ENCODE measurements at regions not wholly inside any gene's neighbourhood (a gene's known extent, or its start where the extent isn't known, plus 50 kb on each side); places are given as distances from the start of the nearest gene placed in this dataset.
A peak's percentile ranks its signal among the peaks of the same experiment; 100 is the strongest.

DNA sequence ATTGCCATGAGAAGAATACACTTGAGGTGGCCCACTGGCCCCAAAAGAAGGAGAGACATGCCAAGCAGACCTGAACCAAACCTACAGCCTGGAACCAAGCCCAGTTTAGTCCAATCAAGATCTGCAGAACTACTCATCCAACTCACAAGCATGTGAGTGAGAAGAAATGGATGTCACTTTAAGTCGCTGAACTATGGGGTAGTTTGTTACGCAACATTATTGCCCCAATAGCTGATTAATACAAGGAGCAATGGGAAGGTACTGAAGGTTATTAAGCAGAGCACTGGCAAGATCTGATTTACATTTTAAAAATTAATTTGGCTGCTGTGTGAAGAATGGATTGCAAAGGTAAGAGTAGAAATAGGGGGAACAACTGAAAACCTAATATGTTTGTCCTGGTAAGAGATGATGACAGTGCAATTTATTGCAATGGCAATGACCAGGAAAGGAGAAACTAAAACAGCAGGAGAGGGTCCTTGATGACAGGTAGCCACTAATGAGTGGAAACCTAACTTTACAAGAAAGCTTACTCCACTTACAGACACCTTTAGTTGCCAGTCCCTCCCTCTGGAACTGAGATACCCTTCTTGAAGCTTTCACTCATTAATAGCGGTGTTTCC lies 132.9 kb upstream of the GRIA1 start:
- H3K27ac ChIP-seq (ENCODE audit: extremely low read length, insufficient read depth, low read length), result no peak overlapping the region
- no peaks in the 10 kb centered on the region for H3K36me3 ChIP-seq (replicated peaks in 1 of 2; ENCODE audit: control insufficient read depth in 1 of 2, insufficient read depth in 2 of 2, low read length in 2 of 2)
- no peaks in the 10 kb centered on the region for H3K4me1 ChIP-seq (ENCODE audit: insufficient read depth, low read length)
- H3K9ac ChIP-seq (ENCODE audit: insufficient read depth, low read depth, low read length), result no peak overlapping the region
- DNase-seq (ENCODE audit: low spot score), result no peak
- intact Hi-C loops (cut with micrococcal nuclease; ENCODE audit: unreplicated experiment), result no loop called here
- in situ Hi-C loops (cut with HindIII; ENCODE audit: extremely low pct_ligation_motif_present, low pct_unique_long_range_greater_than_20kb), result no loop called here
- H3K27me3 ChIP-seq (ENCODE audit: control insufficient read depth in 1 of 2, insufficient read depth in 2 of 2, low read length in 2 of 2), result no peaks in the 10 kb centered on the region; a peak in 1 of 5 replicates
- no peak overlapping the region for H3K4me2 ChIP-seq (ENCODE audit: low read depth, low read length)
- POLR2A ChIA-PET, result no interaction called here
- BruUV-seq (replicated peaks), result no TSS peak
- WGBS (ENCODE audit: low lambda C conversion rate), result 55% methylated on average over 3 of the region's 3 CpGs
- CTCF ChIA-PET (ENCODE audit: low intra/inter-chr PET ratio, low total read pairs), result no interaction called here
- no peaks in the 10 kb centered on the region for H3K79me2 ChIP-seq (ENCODE audit: insufficient read depth, low read length)
- H3K4me3 ChIP-seq (replicated peaks in 1 of 3; ENCODE audit: insufficient read depth in 1 of 3, low read depth in 2 of 3, low read length in 3 of 3), result no peak overlapping the region
- no peaks in the 10 kb centered on the region for H4K20me1 ChIP-seq (ENCODE audit: insufficient read depth, low read length)
- ATAC-seq, result no peak
- TF ChIP-seq KAT7 (CRISPR knock-in tag; IDR thresholded peaks at IDR 0.05; ENCODE audit: borderline replicate concordance) (no peak), ZNF34 (CRISPR knock-in tag; IDR thresholded peaks at IDR 0.05; ENCODE audit: borderline replicate concordance) (no peak), MAFF (IDR thresholded peaks at IDR 0.05; ENCODE audit: low read depth, low read length) (peak; percentile 40; the same call in 1 of the 2 replicates), ZNF251 (CRISPR knock-in tag; IDR thresholded peaks at IDR 0.05) (no peak), ZNF660 (CRISPR knock-in tag; IDR thresholded peaks at IDR 0.05; ENCODE audit: borderline replicate concordance, low read depth) (no peak), MAFK (conservative IDR thresholded peaks at IDR 0.05 in 1 of 2, IDR thresholded peaks at IDR 0.05 in 1 of 2; ENCODE audit: low read length in 2 of 2) (peak; percentile 26 to 53; a peak in 3 of 4 replicates), CEBPB (IDR thresholded peaks at IDR 0.05; ENCODE audit: borderline replicate concordance, low read depth, low read length) (peak; percentile 63; the same call in 1 of the 2 replicates), RARA (CRISPR knock-in tag; IDR thresholded peaks at IDR 0.05) (no peak), NFRKB (IDR thresholded peaks at IDR 0.05) (no peak)
- H3K9me3 ChIP-seq (ENCODE audit: low read length), result peaks cover 17% of the 10 kb centered on the region
- H2AFZ ChIP-seq (ENCODE audit: low read length), result no peak overlapping the region
- no peak for FAIRE-seq

DNA sequence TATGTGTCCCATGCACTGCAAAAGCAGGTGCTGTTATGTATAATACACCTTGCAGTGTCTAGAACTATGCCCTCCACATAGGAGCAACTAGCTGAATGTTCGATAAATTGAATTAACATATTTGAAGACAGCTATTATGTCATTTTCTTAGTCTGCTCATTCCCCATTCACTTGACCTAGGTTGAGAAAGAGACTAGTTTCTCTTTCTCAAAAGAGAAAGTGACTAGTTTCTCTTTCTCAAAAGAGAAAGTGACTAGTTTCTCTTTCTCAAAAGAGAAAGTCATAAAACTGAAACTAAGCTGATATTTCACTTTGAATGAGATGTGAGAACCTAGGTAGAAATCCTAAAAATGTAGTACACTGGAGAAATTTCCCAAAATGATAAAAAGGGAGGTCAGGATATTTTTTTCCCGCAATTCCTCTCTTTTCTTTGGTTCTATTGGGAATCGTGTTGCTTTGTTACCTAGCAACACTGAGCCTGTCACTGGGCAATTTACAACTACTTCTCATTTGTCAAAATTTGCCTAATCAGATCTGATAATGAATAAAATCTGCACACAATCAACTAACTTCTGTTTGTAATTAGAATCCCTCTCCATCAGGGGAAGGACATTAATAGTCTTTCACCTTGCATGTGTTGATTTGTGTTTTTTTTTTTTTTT lies 132.0 kb upstream of the GRIA1 start:
- no peaks in the 10 kb centered on the region for H3K79me2 ChIP-seq (ENCODE audit: insufficient read depth, low read length)
- no peak for TF ChIP-seq CENPT (CRISPR knock-in tag; IDR thresholded peaks at IDR 0.05; ENCODE audit: low read depth)
- TF ChIP-seq PCBP1 (IDR thresholded peaks at IDR 0.05; ENCODE audit: borderline replicate concordance, low read depth, low read length), result no peak
- no peak for TF ChIP-seq ZNF878 (CRISPR knock-in tag; IDR thresholded peaks at IDR 0.05)
- TF ChIP-seq ZNF138 (CRISPR knock-in tag; IDR thresholded peaks at IDR 0.05; ENCODE audit: low read depth), result no peak
- TF ChIP-seq ZSCAN25 (CRISPR knock-in tag; IDR thresholded peaks at IDR 0.05), result no peak
- no peak for TF ChIP-seq DMAP1 (CRISPR knock-in tag; IDR thresholded peaks at IDR 0.05)
- no peak for TF ChIP-seq ZNF616 (CRISPR knock-in tag; IDR thresholded peaks at IDR 0.05; ENCODE audit: low read depth)
- TF ChIP-seq ZSCAN22 (CRISPR knock-in tag; IDR thresholded peaks at IDR 0.05), result no peak
- no peak for TF ChIP-seq ZNF556 (CRISPR knock-in tag; IDR thresholded peaks at IDR 0.05; ENCODE audit: borderline replicate concordance)
- TF ChIP-seq SIN3A (IDR thresholded peaks at IDR 0.05; ENCODE audit: borderline replicate concordance, low read depth, low read length), result no peak
- TF ChIP-seq ZFY (CRISPR knock-in tag; IDR thresholded peaks at IDR 0.05), result no peak

More for the DNA sequence above, 132.0 kb upstream of the GRIA1 start:
- ATAC-seq, result no peak
- peaks cover 17% of the 10 kb centered on the region for H3K9me3 ChIP-seq (ENCODE audit: low read length)
- H3K27me3 ChIP-seq (ENCODE audit: control insufficient read depth in 1 of 2, insufficient read depth in 2 of 2, low read length in 2 of 2), result no peaks in the 10 kb centered on the region
- H3K4me2 ChIP-seq (ENCODE audit: low read depth, low read length), result no peak overlapping the region
- WGBS (ENCODE audit: low lambda C conversion rate), result 0% methylated on average over 3 of the region's 3 CpGs
- H3K9ac ChIP-seq (ENCODE audit: insufficient read depth, low read depth, low read length), result no peak overlapping the region
- FAIRE-seq, result no peak
- no peak overlapping the region for H2AFZ ChIP-seq (ENCODE audit: low read length)
- ChIA-PET CTCF (ENCODE audit: low intra/inter-chr PET ratio, low total read pairs) (no interaction called here), POLR2A (no interaction called here)
- no peaks in the 10 kb centered on the region for H3K4me1 ChIP-seq (ENCODE audit: insufficient read depth, low read length)
- H3K27ac ChIP-seq (ENCODE audit: extremely low read length, insufficient read depth, low read length), result no peak overlapping the region
- DNase-seq (ENCODE audit: low spot score), result no peak
- no peaks in the 10 kb centered on the region for H4K20me1 ChIP-seq (ENCODE audit: insufficient read depth, low read length)
- no TSS peak for BruUV-seq (replicated peaks)
- in situ Hi-C loops (cut with HindIII; ENCODE audit: extremely low pct_ligation_motif_present, low pct_unique_long_range_greater_than_20kb), result no loop called here
- intact Hi-C loops (cut with micrococcal nuclease; ENCODE audit: unreplicated experiment), result no loop called here
- H3K4me3 ChIP-seq (replicated peaks in 1 of 3; ENCODE audit: insufficient read depth in 1 of 3, low read depth in 2 of 3, low read length in 3 of 3), result no peak overlapping the region
- no peaks in the 10 kb centered on the region for H3K36me3 ChIP-seq (replicated peaks in 1 of 2; ENCODE audit: control insufficient read depth in 1 of 2, insufficient read depth in 2 of 2, low read length in 2 of 2)
